Neural progenitor cell (in vitro differentiated cells): ENCODE measurements at regions not wholly inside any gene's neighbourhood (a gene's known extent, or its start where the extent isn't known, plus 50 kb on each side); places are given as distances from the start of the nearest gene placed in this dataset.

Experiments used
- DNase-seq: peaks from one replicate; pipeline ENCODE4 v3.0.0-alpha.2; 2016; ENCODE audit warnings: low spot score
- H2AFZ ChIP-seq: fragments of 200-600 bp; sonication (generic); replicated peaks from 2 replicates; pipeline ENCODE4 v1.6.1; 2016; ENCODE audit warnings: antibody characterized with exemption
- H3F3A ChIP-seq: fragments of 200-600 bp; sonication (generic); 2 replicates; pipeline ENCODE4 v1.6.1; 2016; ENCODE audit warnings: antibody characterized with exemption, low read depth
- H3K27ac ChIP-seq: fragments of 200-600 bp; sonication (generic); 2 replicates; pipeline ENCODE4 v1.5.1; 2016; ENCODE audit warnings: mild to moderate bottlenecking
- H3K27me3 ChIP-seq: fragments of 200-600 bp; sonication (generic); 2 replicates; pipeline ENCODE4 v1.6.1; 2016; ENCODE audit warnings: mild to moderate bottlenecking, moderate library complexity
- H3K36me3 ChIP-seq: fragments of 200-600 bp; sonication (generic); 2 replicates; pipeline ENCODE4 v1.5.1; 2016
- H3K4me1 ChIP-seq: fragments of 200-600 bp; sonication (generic); 2 replicates; pipeline ENCODE4 v1.6.1; 2016; ENCODE audit warnings: mixed run types
- H3K4me2 ChIP-seq: fragments of 200-600 bp; sonication (generic); 2 replicates; pipeline ENCODE4 v1.6.1; 2016
- H3K4me3 ChIP-seq: fragments of 200-600 bp; sonication (generic); 2 replicates; pipeline ENCODE4 v1.5.1; 2016
- H3K79me2 ChIP-seq: fragments of 200-600 bp; sonication (generic); 2 replicates; pipeline ENCODE4 v1.6.1; 2016; ENCODE audit warnings: low read depth
- H3K9ac ChIP-seq: fragments of 200-600 bp; sonication (generic); 2 replicates; pipeline ENCODE4 v1.6.1; 2016
- H3K9me3 ChIP-seq: fragments of 200-600 bp; sonication (generic); 2 replicates; pipeline ENCODE4 v1.5.1; 2016; ENCODE audit warnings: low read depth
- H4K20me1 ChIP-seq: fragments of 200-600 bp; sonication (generic); 2 replicates; pipeline ENCODE4 v1.6.1; 2016; ENCODE audit warnings: low read depth
- H3K27ac Mint-ChIP-seq: 3 replicates; pipeline ENCODE4 v1.8.0; 2021; ENCODE audit warnings: mixed read lengths
- H3K27me3 Mint-ChIP-seq: 2 replicates; pipeline ENCODE4 v1.8.0; 2022; ENCODE audit warnings: low read depth, mild to moderate bottlenecking, inconsistent platforms, moderate library complexity, mixed read lengths; ENCODE audit not compliant: insufficient read depth
- H3K36me3 Mint-ChIP-seq: 3 replicates; pipeline ENCODE4 v1.8.0; 2021; ENCODE audit warnings: mixed read lengths
- H3K4me1 Mint-ChIP-seq: 3 replicates; pipeline ENCODE4 v1.8.0; 2021; ENCODE audit warnings: mixed read lengths
- H3K4me3 Mint-ChIP-seq: 3 replicates; pipeline ENCODE4 v1.8.0; 2021; ENCODE audit warnings: mild to moderate bottlenecking, moderate library complexity, mixed read lengths
- H3K9me3 Mint-ChIP-seq: 3 replicates; pipeline ENCODE4 v1.8.0; 2020; ENCODE audit warnings: mixed read lengths
- EZH2 ChIP-seq: fragments of 200-600 bp; sonication (generic); IDR thresholded peaks from 2 replicates; pipeline ENCODE4 v1.6.1; 2017; ENCODE audit warnings: antibody characterized with exemption, mild to moderate bottlenecking, moderate library complexity
- EZH2phosphoT487 ChIP-seq: fragments of 200-600 bp; sonication (generic); IDR thresholded peaks from 2 replicates; pipeline ENCODE4 v1.6.1; 2017; ENCODE audit warnings: antibody characterized with exemption
- TF ChIP-seq, protein P1 (sequence below): fragments of 200-600 bp; sonication (generic); IDR thresholded peaks from 2 replicates; pipeline ENCODE4 v1.5.1; 2017; ENCODE audit warnings: antibody characterized with exemption, mild to moderate bottlenecking

- peaks cover 2% of the 10 kb centered on the region for H3K27me3 Mint-ChIP-seq
- Histone ChIP-seq H3K27ac (no peak overlapping the region), H3K79me2 (no peaks in the 10 kb centered on the region), H3K4me2 (no peak overlapping the region), H3K36me3 (no peaks in the 10 kb centered on the region), H3K9ac (no peak overlapping the region), H4K20me1 (no peaks in the 10 kb centered on the region), H3F3A (no peaks in the 10 kb centered on the region), H2AFZ (no peak overlapping the region), H3K4me3 (no peak overlapping the region), H3K27me3 (no peaks in the 10 kb centered on the region), H3K4me1 (peaks cover 6% of the 10 kb centered on the region), H3K9me3 (no peaks in the 10 kb centered on the region)
- TF ChIP-seq, protein P1, sequence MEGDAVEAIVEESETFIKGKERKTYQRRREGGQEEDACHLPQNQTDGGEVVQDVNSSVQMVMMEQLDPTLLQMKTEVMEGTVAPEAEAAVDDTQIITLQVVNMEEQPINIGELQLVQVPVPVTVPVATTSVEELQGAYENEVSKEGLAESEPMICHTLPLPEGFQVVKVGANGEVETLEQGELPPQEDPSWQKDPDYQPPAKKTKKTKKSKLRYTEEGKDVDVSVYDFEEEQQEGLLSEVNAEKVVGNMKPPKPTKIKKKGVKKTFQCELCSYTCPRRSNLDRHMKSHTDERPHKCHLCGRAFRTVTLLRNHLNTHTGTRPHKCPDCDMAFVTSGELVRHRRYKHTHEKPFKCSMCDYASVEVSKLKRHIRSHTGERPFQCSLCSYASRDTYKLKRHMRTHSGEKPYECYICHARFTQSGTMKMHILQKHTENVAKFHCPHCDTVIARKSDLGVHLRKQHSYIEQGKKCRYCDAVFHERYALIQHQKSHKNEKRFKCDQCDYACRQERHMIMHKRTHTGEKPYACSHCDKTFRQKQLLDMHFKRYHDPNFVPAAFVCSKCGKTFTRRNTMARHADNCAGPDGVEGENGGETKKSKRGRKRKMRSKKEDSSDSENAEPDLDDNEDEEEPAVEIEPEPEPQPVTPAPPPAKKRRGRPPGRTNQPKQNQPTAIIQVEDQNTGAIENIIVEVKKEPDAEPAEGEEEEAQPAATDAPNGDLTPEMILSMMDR, result no peak
- TF ChIP-seq EZH2 (no peak), EZH2phosphoT487 (no peak)
- DNase-seq, result no peak
- H3K9me3 Mint-ChIP-seq, result no peaks in the 10 kb centered on the region
- no peak overlapping the region for H3K4me3 Mint-ChIP-seq
- no peaks in the 10 kb centered on the region for H3K36me3 Mint-ChIP-seq
- H3K27ac Mint-ChIP-seq, result no peak overlapping the region
- peaks cover 20% of the 10 kb centered on the region for H3K4me1 Mint-ChIP-seq
Observed at GRCh38 chr2:199631129-199631528, 173.4 kb upstream of the SATB2 start.

- H3K27ac Mint-ChIP-seq, result no peak overlapping the region
Observed at GRCh38 chr2:199629301-199629700, 171.6 kb upstream of the SATB2 start.

GRCh38 chr2:199627417-199627816 lies 169.7 kb upstream of the SATB2 start:
- H3K27me3 Mint-ChIP-seq, result no peaks in the 10 kb centered on the region
- no peak for DNase-seq
- no peak overlapping the region for H3K4me3 Mint-ChIP-seq
- no peak overlapping the region for H3K4me3 ChIP-seq
- no peak overlapping the region for H3K27ac Mint-ChIP-seq
- H2AFZ ChIP-seq, result no peak overlapping the region
- peaks cover 11% of the 10 kb centered on the region for H3K4me1 Mint-ChIP-seq
- H3K27me3 ChIP-seq, result no peaks in the 10 kb centered on the region
- H3K36me3 ChIP-seq, result no peaks in the 10 kb centered on the region
- no peak overlapping the region for H3K4me2 ChIP-seq
- H3K9ac ChIP-seq, result no peak overlapping the region
- H3K9me3 Mint-ChIP-seq, result no peaks in the 10 kb centered on the region
- H3K4me1 ChIP-seq, result no peaks in the 10 kb centered on the region
- no peaks in the 10 kb centered on the region for H3K9me3 ChIP-seq
- H3K79me2 ChIP-seq, result no peaks in the 10 kb centered on the region
- TF ChIP-seq EZH2, result no peak
- TF ChIP-seq EZH2phosphoT487, result no peak
- TF ChIP-seq, protein P1, result no peak
- no peak overlapping the region for H3K27ac ChIP-seq
- H4K20me1 ChIP-seq, result no peaks in the 10 kb centered on the region
- H3F3A ChIP-seq, result no peaks in the 10 kb centered on the region
- H3K36me3 Mint-ChIP-seq, result no peaks in the 10 kb centered on the region

More at GRCh38 chr2:199629301-199629700, 171.6 kb upstream of the SATB2 start:
- no peak overlapping the region for H2AFZ ChIP-seq
- H3K27me3 ChIP-seq, result no peaks in the 10 kb centered on the region
- DNase-seq, result no peak
- Mint-ChIP-seq H3K4me3 (no peak overlapping the region), H3K9me3 (no peaks in the 10 kb centered on the region), H3K36me3 (no peaks in the 10 kb centered on the region), H3K27me3 (peaks cover 2% of the 10 kb centered on the region), H3K4me1 (peaks cover 20% of the 10 kb centered on the region)
- H3K4me1 ChIP-seq, result peaks cover 6% of the 10 kb centered on the region
- H3K4me3 ChIP-seq, result no peak overlapping the region
- TF ChIP-seq, protein P1, result no peak
- TF ChIP-seq EZH2 (no peak), EZH2phosphoT487 (no peak)
- no peaks in the 10 kb centered on the region for H4K20me1 ChIP-seq
- H3K36me3 ChIP-seq, result no peaks in the 10 kb centered on the region
- H3K79me2 ChIP-seq, result no peaks in the 10 kb centered on the region
- no peaks in the 10 kb centered on the region for H3K9me3 ChIP-seq
- H3K4me2 ChIP-seq, result no peak overlapping the region
- no peaks in the 10 kb centered on the region for H3F3A ChIP-seq
- no peak overlapping the region for H3K27ac ChIP-seq
- H3K9ac ChIP-seq, result no peak overlapping the region
